ENCODE measurements at regions not wholly inside any gene's neighbourhood (a gene's known extent, or its start where the extent isn't known, plus 50 kb on each side); places are given as distances from the start of the nearest gene placed in this dataset.

DNA sequence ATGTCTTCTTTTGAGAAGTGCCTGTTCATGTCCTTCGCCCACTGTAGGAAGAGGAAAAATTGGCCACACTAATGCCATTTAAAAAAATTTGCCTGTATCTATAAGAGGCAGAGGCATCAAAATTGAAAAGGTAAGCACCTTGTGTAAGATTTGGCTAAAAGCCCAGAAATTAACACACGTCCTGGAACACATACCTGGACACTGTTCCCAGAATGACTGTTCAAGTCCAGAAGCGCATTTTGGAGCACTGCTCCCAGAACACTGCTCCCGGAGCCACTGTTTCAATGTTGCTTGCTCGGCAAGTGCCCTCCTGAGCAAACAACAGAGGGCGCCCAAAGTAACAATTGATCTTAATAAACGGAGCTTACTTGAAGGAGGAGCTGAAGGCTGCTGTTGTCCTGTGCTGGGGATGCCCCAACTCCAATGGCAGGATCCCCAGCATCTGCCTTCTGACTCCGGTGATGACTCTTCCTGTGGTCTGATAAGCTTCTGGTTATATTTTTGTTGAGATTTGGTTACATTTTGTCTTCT is 1958.6 kb downstream of the C4orf33 start:
- POLR2A ChIA-PET (ENCODE audit: unreplicated experiment) = no interaction called here
- H3K9ac ChIP-seq (ENCODE audit: low read depth, low read length) = no peak overlapping the region
- no peaks in the 10 kb centered on the region for H3K27me3 ChIP-seq (ENCODE audit: control insufficient read depth, insufficient read depth, low read length)
- no TSS peak for BruUV-seq (replicated peaks)
- H3K56ac ChIP-seq (ENCODE audit: extremely low read depth, insufficient read depth, low read length) = no peak overlapping the region
- H3K23ac ChIP-seq (ENCODE audit: low read depth, low read length) = no peak overlapping the region
- no peaks in the 10 kb centered on the region for H3K9me1 ChIP-seq (ENCODE audit: insufficient read depth, low read length)
- WGBS, 2 experiments (ENCODE audit: extremely low coverage in 2 of 2, insufficient read length in 1 of 2) = 100% methylated on average over 3 of the region's 8 CpGs; no CpG with 5 or more reads in 1 of the 2 experiments
- TF ChIP-seq RCOR1 (IDR thresholded peaks at IDR 0.05; ENCODE audit: insufficient replicate concordance, low read length) (no peak), MXI1 (IDR thresholded peaks at IDR 0.05; ENCODE audit: borderline replicate concordance, low read depth, low read length) (no peak), RAD21 (IDR thresholded peaks at IDR 0.05; ENCODE audit: low read length) (no peak), FOS (IDR thresholded peaks at IDR 0.05; ENCODE audit: low read depth, low read length) (no peak), BHLHE40 (IDR thresholded peaks at IDR 0.05; ENCODE audit: low read depth, low read length) (no peak), POLR2A (IDR thresholded peaks at IDR 0.05; ENCODE audit: low read depth, low read length) (no peak), CEBPB (IDR thresholded peaks at IDR 0.05; ENCODE audit: low read depth, low read length) (no peak), SMC3 (IDR thresholded peaks at IDR 0.05; ENCODE audit: low read depth, low read length) (no peak), NFE2L2 (IDR thresholded peaks at IDR 0.05; ENCODE audit: low read depth, low read length) (no peak), CHD1 (IDR thresholded peaks at IDR 0.05; ENCODE audit: low read depth, low read length) (no peak), MAZ (IDR thresholded peaks at IDR 0.05; ENCODE audit: borderline replicate concordance, low read depth, low read length) (no peak), ELK1 (IDR thresholded peaks at IDR 0.05; ENCODE audit: borderline replicate concordance, low read depth, low read length) (no peak), RFX5 (IDR thresholded peaks at IDR 0.05; ENCODE audit: low read depth, low read length) (no peak), MAFK (IDR thresholded peaks at IDR 0.05; ENCODE audit: low read depth, low read length) (no peak)
- TF ChIP-seq, protein P1, sequence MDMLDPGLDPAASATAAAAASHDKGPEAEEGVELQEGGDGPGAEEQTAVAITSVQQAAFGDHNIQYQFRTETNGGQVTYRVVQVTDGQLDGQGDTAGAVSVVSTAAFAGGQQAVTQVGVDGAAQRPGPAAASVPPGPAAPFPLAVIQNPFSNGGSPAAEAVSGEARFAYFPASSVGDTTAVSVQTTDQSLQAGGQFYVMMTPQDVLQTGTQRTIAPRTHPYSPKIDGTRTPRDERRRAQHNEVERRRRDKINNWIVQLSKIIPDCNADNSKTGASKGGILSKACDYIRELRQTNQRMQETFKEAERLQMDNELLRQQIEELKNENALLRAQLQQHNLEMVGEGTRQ (IDR thresholded peaks at IDR 0.05; ENCODE audit: low read depth, low read length) = no peak
- TF ChIP-seq, protein P2, sequence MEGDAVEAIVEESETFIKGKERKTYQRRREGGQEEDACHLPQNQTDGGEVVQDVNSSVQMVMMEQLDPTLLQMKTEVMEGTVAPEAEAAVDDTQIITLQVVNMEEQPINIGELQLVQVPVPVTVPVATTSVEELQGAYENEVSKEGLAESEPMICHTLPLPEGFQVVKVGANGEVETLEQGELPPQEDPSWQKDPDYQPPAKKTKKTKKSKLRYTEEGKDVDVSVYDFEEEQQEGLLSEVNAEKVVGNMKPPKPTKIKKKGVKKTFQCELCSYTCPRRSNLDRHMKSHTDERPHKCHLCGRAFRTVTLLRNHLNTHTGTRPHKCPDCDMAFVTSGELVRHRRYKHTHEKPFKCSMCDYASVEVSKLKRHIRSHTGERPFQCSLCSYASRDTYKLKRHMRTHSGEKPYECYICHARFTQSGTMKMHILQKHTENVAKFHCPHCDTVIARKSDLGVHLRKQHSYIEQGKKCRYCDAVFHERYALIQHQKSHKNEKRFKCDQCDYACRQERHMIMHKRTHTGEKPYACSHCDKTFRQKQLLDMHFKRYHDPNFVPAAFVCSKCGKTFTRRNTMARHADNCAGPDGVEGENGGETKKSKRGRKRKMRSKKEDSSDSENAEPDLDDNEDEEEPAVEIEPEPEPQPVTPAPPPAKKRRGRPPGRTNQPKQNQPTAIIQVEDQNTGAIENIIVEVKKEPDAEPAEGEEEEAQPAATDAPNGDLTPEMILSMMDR (conservative IDR thresholded peaks at IDR 0.05; ENCODE audit: low read depth, low read length) = no peak
- dilution Hi-C loops (cut with HindIII; ENCODE audit: low sequenced_read_pairs, unreplicated experiment) (no loop called here), intact Hi-C loops (cut with micrococcal nuclease) (no loop called here), in situ Hi-C loops (cut with MboI; ENCODE audit: low sequenced_read_pairs) (no loop called here)
- no peak overlapping the region for H2AFZ ChIP-seq (replicated peaks; ENCODE audit: low read length, poor library complexity)
- H2AK5ac ChIP-seq (ENCODE audit: low read depth, low read length) = no peak overlapping the region
- H2BK15ac ChIP-seq (ENCODE audit: low read depth, low read length) = no peak overlapping the region
- no peak overlapping the region for H2BK120ac ChIP-seq (ENCODE audit: low read depth, low read length)
- no peaks in the 10 kb centered on the region for H3K4me1 ChIP-seq (ENCODE audit: control insufficient read depth, insufficient read depth, low read length)
- no peaks in the 10 kb centered on the region for H3K79me1 ChIP-seq (ENCODE audit: low read depth in 1 of 2, low read length in 2 of 2)
- H3K36me3 ChIP-seq (ENCODE audit: control insufficient read depth, insufficient read depth, low read length) = no peaks in the 10 kb centered on the region
- ATAC-seq (ENCODE audit: low read depth) (no peak), DNase-seq (no peak)
- no peak overlapping the region for H3K4me2 ChIP-seq (ENCODE audit: low read depth, low read length)
- no peak overlapping the region for H4K91ac ChIP-seq (ENCODE audit: insufficient read depth, low read depth, low read length)
- H2AK9ac ChIP-seq (replicated peaks; ENCODE audit: low read depth, low read length, poor library complexity) = no peak overlapping the region
- no peak overlapping the region for H3K4me3 ChIP-seq (ENCODE audit: insufficient read depth, low read depth, low read length)
- CTCF ChIA-PET = no interaction called here
- no peak overlapping the region for H3K14ac ChIP-seq (replicated peaks; ENCODE audit: low read depth, low read length)
- no peaks in the 10 kb centered on the region for H4K20me1 ChIP-seq (ENCODE audit: insufficient read depth, low read length)
- H4K5ac ChIP-seq (ENCODE audit: low read depth, low read length) = no peak overlapping the region
- peaks cover 3% of the 10 kb centered on the region; the same call in 1 of the 2 replicates for H3K9me3 ChIP-seq (ENCODE audit: control insufficient read depth, insufficient read depth, low read length)
- H2BK5ac ChIP-seq (ENCODE audit: low read depth, low read length, poor library complexity, severe bottlenecking) = no peak overlapping the region
- no peak overlapping the region for H3K27ac ChIP-seq (ENCODE audit: insufficient read depth, low read length)
- no peak overlapping the region for H3K4ac ChIP-seq (ENCODE audit: low read depth, low read length)
- H4K8ac ChIP-seq (ENCODE audit: low read depth in 2 of 2, low read length in 2 of 2) = no peak overlapping the region
- H2BK20ac ChIP-seq (ENCODE audit: low read depth, low read length) = no peak overlapping the region
- no peak overlapping the region for H3K18ac ChIP-seq (ENCODE audit: low read depth, low read length)

All from IMR-90 (cell line).